Stimulated activated naive CD8-positive, alpha-beta T cell treated with anti-CD3 and anti-CD28 coated beads, Interleukin-15, Interleukin-2, amounts not matched to agents 100 U/mL and 50 U/mL, for 24 hours (primary cell): ENCODE measurements at regions not wholly inside any gene's neighbourhood (a gene's known extent, or its start where the extent isn't known, plus 50 kb on each side); places are given as distances from the start of the nearest gene placed in this dataset.
"Not testable (repeated sequence)": the region's sequence is repeated elsewhere in the genome, so short reads cannot be mapped to it uniquely, and the experiment has no call there.

Experiments used
- ATAC-seq: fragments of 150-1000 bp; cut with Tn5 transposase; one replicate; pipeline ENCODE4 v1.10.0; 2021
- DNase-seq: peaks from one replicate; pipeline ENCODE4 v3.0.0; 2021

DNA sequence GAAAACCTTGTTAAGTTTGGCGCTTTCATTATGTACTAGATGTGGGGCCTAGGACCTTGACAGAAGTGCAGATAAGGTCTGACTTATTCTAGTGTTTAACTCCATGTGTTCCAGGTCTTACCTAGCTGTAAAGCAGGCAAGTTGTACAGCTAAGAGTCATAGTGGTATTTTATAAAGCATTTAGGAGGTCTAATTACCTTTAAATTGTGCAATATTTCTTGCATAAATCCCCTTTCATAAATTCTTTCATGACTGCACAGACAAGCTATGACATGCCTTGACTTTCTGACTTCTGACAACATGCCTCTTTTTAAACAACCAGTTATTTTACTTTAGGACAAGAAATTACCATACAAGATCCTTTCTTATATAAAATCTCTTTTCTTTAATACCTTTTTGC, 151.6 kb upstream of the VSTM2A start:
- ATAC-seq (no peak), DNase-seq (no peak)

GRCh38 chr7:54392935-54393334, 149.2 kb upstream of the VSTM2A start:
- ATAC-seq (no peak), DNase-seq (no peak)

DNA sequence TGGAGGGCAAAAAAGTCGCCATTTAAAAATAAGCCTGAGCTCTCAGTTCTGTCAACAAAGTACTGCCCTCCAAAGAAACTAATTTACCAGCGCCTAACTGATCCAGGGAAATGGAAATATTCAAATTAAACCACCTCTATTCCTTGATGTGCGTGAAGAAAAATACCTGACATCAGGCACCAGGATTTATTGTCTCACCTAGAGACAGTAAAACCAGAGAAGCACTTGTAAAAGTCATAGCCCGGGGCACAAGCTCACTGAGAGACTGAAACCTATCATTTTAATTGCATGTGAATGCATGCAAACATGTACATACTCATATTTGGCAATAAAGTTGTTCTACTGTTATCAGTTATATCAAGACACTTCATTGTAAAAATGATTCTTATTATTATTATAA, 147.3 kb upstream of the VSTM2A start:
- ATAC-seq (peak; percentile 40), DNase-seq (no peak)

- ATAC-seq = peak; percentile 23
- no peak for DNase-seq
These were observed 144.2 kb upstream of the VSTM2A start for GRCh38 chr7:54397836-54398612.

- ATAC-seq (no peak), DNase-seq (no peak)
These were observed 143.3 kb upstream of the VSTM2A start for GRCh38 chr7:54398863-54399262.

- ATAC-seq (no peak), DNase-seq (no peak)
These were observed 132.3 kb upstream of the VSTM2A start for GRCh38 chr7:54409917-54410316.

GRCh38 chr7:54416678-54417077, 125.5 kb upstream of the VSTM2A start:
- no peak for DNase-seq
- ATAC-seq = no peak

DNA sequence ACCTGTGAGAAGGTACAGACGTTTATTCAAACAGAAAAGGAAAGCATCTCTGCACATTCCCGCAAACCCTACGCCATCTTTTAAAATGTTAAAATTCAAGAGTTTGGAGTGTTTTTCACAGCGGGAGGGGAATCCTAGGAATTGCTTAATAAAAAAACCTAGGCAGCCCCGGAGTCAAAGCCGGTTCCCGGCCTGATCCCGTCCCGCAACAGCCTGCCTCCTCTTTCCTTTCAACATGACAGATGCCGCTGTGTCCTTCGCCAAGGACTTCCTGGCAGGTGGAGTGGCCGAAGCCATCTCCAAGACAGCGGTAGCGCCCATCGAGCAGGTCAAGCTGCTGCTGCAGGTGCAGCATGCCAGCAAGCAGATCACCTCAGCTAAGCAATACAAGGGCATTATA, 123.0 kb upstream of the VSTM2A start:
- DNase-seq (no peak), ATAC-seq (no peak)

- ATAC-seq (no peak), DNase-seq (no peak)
These were observed 115.8 kb upstream of the VSTM2A start for GRCh38 chr7:54426406-54426805.

GRCh38 chr7:54429111-54429510, 113.1 kb upstream of the VSTM2A start:
- no peak for ATAC-seq

GRCh38 chr7:54439391-54439790, 102.8 kb upstream of the VSTM2A start:
- ATAC-seq = no peak
- DNase-seq = no peak

More at GRCh38 chr7:54429111-54429510, 113.1 kb upstream of the VSTM2A start:
- no peak for DNase-seq

GRCh38 chr7:54444046-54444686, 98.0 kb upstream of the VSTM2A start:
- DNase-seq, ATAC-seq: not testable (repeated sequence)

DNA sequence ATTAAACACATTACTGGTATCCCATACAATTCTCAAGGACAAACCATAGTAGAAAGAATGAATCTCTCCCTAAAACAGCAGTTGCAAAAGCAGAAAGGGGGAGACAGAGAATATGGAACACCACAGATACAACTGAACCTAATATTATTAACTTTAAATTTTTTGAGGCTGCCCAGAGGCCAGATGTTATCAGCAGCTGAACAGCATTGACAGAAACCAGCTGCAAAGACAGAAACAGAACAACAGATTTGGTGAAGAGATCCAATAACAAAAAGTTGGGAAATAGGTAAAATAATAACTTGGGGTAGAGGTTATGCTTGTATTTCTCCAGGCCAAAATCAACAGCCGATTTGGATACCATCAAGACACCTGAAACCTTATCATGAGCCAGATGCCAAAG, 89.0 kb upstream of the VSTM2A start:
- DNase-seq, ATAC-seq: not testable (repeated sequence)

- ATAC-seq, DNase-seq: not testable (repeated sequence)
These were observed 87.5 kb upstream of the VSTM2A start for GRCh38 chr7:54454700-54455099.

GRCh38 chr7:54465095-54465494, 77.1 kb upstream of the VSTM2A start:
- ATAC-seq = no peak
- no peak for DNase-seq

- no peak for ATAC-seq
- no peak for DNase-seq
These were observed 72.4 kb upstream of the VSTM2A start for GRCh38 chr7:54469740-54470139.

GRCh38 chr7:54476609-54477008, 65.6 kb upstream of the VSTM2A start:
- no peak for ATAC-seq
- DNase-seq = no peak

DNA sequence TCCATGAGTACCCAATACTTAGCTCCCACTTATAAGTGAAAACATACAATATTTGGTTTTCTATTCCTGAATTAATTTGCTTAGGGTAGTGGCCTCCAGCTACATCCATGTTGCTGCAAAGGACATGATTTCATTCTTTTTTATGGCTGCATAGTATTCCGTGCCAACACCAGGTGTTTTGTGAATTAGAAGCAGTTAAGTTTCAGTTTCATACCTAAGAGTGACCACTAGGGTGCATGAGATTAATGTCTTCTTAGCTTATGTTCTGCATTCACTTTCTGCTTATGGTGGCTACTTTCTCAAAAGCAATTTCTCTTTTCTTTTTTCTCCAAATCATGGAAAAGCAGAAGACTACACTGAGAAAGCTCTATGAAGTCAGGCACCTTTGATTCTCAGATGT, 65.1 kb upstream of the VSTM2A start:
- DNase-seq (no peak), ATAC-seq (no peak)

- no peak for DNase-seq
- no peak for ATAC-seq
These were observed 58.7 kb upstream of the VSTM2A start for GRCh38 chr7:54483523-54483922.

- ATAC-seq (no peak), DNase-seq (no peak)
These were observed 57.1 kb upstream of the VSTM2A start for GRCh38 chr7:54485044-54485443.
